Spleen (tissue), 11 donors: ENCODE measurements at regions not wholly inside any gene's neighbourhood (a gene's known extent, or its start where the extent isn't known, plus 50 kb on each side); places are given as distances from the start of the nearest gene placed in this dataset.

Experiments used
- DNase-seq: peaks from one replicate; pipeline ENCODE4 v3.0.0-alpha.2; 2020
- H3K27ac ChIP-seq, 8 donors: fragments of 200-600 bp; sonication (generic) in 7 of 8; 1 replicate in 4 of 8; 2 replicates in 4 of 8; pipeline versions ENCODE4 v1.5.0 to v1.8.0; 2016 to 2021; ENCODE audit warnings: inconsistent platforms in 4 of 8, mild to moderate bottlenecking in 4 of 8, moderate library complexity in 1 of 8
- H3K27me3 ChIP-seq, 7 donors: fragments of 200-600 bp; sonication (generic) in 6 of 7; replicated peaks in 1 of 7; 1 replicate in 4 of 7; 2 replicates in 3 of 7; pipeline versions ENCODE4 v1.5.0 to v1.8.0; 2016 to 2021; ENCODE audit warnings: inconsistent platforms in 3 of 7, mild to moderate bottlenecking in 1 of 7
- H3K36me3 ChIP-seq, 6 donors: fragments of 200-600 bp; sonication (generic) in 5 of 6; 1 replicate in 4 of 6; 2 replicates in 2 of 6; pipeline versions ENCODE4 v1.5.0 to v1.8.0; 2016 to 2021; ENCODE audit warnings: inconsistent platforms in 2 of 6
- H3K4me1 ChIP-seq, 6 donors: fragments of 200-600 bp; sonication (generic) in 5 of 6; 1 replicate in 3 of 6; 2 replicates in 3 of 6; pipeline versions ENCODE4 v1.5.0 to v1.8.0; 2016 to 2021; ENCODE audit warnings: inconsistent platforms in 3 of 6
- H3K4me3 ChIP-seq, 8 donors: fragments of 200-600 bp; sonication (generic) in 7 of 8; 1 replicate in 4 of 8; 2 replicates in 4 of 8; pipeline versions ENCODE4 v1.5.0 to v1.8.0; 2016 to 2021; ENCODE audit warnings: inconsistent platforms in 4 of 8, mild to moderate bottlenecking in 4 of 8, moderate library complexity in 2 of 8
- H3K9me3 ChIP-seq, 8 donors: fragments of 200-600 bp; sonication (generic) in 7 of 8; 1 replicate in 4 of 8; 2 replicates in 4 of 8; pipeline versions ENCODE4 v1.5.0 to v1.8.0; 2016 to 2021; ENCODE audit warnings: inconsistent platforms in 4 of 8
- POLR2A ChIP-seq, 3 donors: fragments of 450-650 bp; IDR thresholded peaks; one replicate each; pipeline ENCODE4 v1.5.1; 2017; ENCODE audit warnings: antibody characterized with exemption in 3 of 3, mild to moderate bottlenecking in 1 of 3
- POLR2AphosphoS5 ChIP-seq, 3 donors: sonication (generic); formaldehyde crosslinking; IDR thresholded peaks; one replicate each; pipeline ENCODE4 v1.5.1; 2017; ENCODE audit warnings: antibody characterized with exemption in 3 of 3
- WGBS, 5 donors: extraction: QIAGEN DNeasy Blood & Tissue Kit in 3 of 5; methylation state at CpG; one replicate each; pipeline versions ENCODE4 v1.1.5 to v1.1.7; 2013 to 2018; 5-methylcytosine and 5-hydroxymethylcytosine counted together
- intact Hi-C: fragments of 100-400 bp; cut with DNase I; formaldehyde crosslinking; loops from one replicate; pipeline ENCODE4 v1.15.0; 2023; ENCODE audit warnings: low total_unique reads
- TF ChIP-seq, protein P1 (sequence below), 11 experiments: fragments of 200-600 bp in 7 of 11; fragments of 450-650 bp in 4 of 11; sonication (generic) in 4 of 11; IDR thresholded peaks in 8 of 11; conservative IDR thresholded peaks in 3 of 11; 1 replicate in 7 of 11; 2 replicates in 4 of 11; pipeline versions ENCODE4 v1.4.0 to v1.8.0; 2016 to 2021; ENCODE audit warnings: antibody characterized with exemption in 11 of 11, inconsistent platforms in 4 of 11, mild to moderate bottlenecking in 1 of 11
- donor health status: healthy with polysubstance abuse.
- donor health status: DM: no; HTN: no; CAD: no; lungs with moderate emphysema.
- donor health status: DM: no; HTN: no; CAD: no.
- donor health status: Bipolar disorder and iron deficiency.
- donor health status: healthy.
- donor health status: DM: no; HTN: no; CAD: no.
- donor health status: DM: yes; HTN: yes; CAD: no.

DNA sequence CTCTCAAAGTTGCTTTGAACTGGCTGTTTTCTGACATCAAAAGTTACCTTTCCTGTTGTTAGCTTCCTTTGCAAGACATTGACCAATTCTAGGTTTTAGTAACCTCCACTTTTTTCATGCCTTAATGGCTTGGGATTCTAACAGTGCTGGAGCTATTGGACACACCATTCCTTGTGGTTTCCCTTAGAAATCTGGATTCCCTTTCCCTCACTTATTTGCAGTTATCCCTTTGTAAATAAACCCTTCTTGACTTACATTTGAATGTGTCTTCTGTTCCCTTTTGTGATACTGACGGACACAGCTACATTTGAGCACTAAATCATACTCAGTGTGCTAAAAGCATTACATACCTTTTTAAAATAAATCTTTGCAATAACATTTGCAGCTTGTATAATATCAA lies 1927.6 kb upstream of the IGFBP7 start:
- WGBS, 5 donors = 71 to 89% (median 81%) methylated on average over 1 of the region's 1 CpG
- H3K4me1 ChIP-seq = no peaks in the 10 kb centered on the region
- no peak overlapping the region for H3K27ac ChIP-seq
- no peak overlapping the region for H3K4me3 ChIP-seq
- intact Hi-C loops = no loop called here
- DNase-seq = no peak
- TF ChIP-seq, protein P1, sequence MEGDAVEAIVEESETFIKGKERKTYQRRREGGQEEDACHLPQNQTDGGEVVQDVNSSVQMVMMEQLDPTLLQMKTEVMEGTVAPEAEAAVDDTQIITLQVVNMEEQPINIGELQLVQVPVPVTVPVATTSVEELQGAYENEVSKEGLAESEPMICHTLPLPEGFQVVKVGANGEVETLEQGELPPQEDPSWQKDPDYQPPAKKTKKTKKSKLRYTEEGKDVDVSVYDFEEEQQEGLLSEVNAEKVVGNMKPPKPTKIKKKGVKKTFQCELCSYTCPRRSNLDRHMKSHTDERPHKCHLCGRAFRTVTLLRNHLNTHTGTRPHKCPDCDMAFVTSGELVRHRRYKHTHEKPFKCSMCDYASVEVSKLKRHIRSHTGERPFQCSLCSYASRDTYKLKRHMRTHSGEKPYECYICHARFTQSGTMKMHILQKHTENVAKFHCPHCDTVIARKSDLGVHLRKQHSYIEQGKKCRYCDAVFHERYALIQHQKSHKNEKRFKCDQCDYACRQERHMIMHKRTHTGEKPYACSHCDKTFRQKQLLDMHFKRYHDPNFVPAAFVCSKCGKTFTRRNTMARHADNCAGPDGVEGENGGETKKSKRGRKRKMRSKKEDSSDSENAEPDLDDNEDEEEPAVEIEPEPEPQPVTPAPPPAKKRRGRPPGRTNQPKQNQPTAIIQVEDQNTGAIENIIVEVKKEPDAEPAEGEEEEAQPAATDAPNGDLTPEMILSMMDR (IDR thresholded peaks at IDR 0.05 in 8 of 11, conservative IDR thresholded peaks at IDR 0.05 in 3 of 11) = no peak
- TF ChIP-seq POLR2A (IDR thresholded peaks at IDR 0.05) (no peak), POLR2AphosphoS5 (IDR thresholded peaks at IDR 0.05) (no peak)
- H3K9me3 ChIP-seq = peaks cover 0 to 9% (median 0%) of the 10 kb centered on the region in 8 donors
- no peaks in the 10 kb centered on the region for H3K36me3 ChIP-seq
- no peaks in the 10 kb centered on the region for H3K27me3 ChIP-seq

DNA sequence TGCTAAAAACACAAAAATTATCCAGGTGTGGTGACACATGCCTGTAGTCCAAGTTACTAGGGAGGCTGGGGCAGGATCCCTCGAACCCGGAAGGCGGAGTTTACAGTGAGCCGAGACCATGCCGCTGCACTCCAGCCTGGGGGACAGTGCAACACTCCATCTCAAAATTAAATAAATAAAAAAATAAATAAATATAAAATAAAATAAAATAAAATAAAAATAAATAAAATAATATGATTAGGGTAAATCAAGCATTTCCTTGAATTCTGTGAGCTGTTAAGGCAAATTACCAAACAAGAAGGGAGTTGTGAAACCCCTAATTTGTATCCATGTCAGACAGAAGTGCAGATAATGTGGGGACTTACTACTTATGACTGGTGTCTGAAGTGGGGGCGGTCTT lies 1928.9 kb upstream of the IGFBP7 start:
- intact Hi-C loops = no loop called here
- no peaks in the 10 kb centered on the region for H3K27me3 ChIP-seq
- peaks cover 0 to 3% (median 0%) of the 10 kb centered on the region in 8 donors for H3K9me3 ChIP-seq
- TF ChIP-seq POLR2AphosphoS5 (IDR thresholded peaks at IDR 0.05) (no peak), POLR2A (IDR thresholded peaks at IDR 0.05) (no peak)
- TF ChIP-seq, protein P1 (IDR thresholded peaks at IDR 0.05 in 8 of 11, conservative IDR thresholded peaks at IDR 0.05 in 3 of 11) = no peak
- no peak overlapping the region for H3K4me3 ChIP-seq
- no peak overlapping the region for H3K27ac ChIP-seq
- 92 to 94% (median 93%) methylated on average over 6 of the region's 6 CpGs for WGBS, 5 donors
- DNase-seq = no peak
- no peaks in the 10 kb centered on the region for H3K4me1 ChIP-seq
- no peaks in the 10 kb centered on the region for H3K36me3 ChIP-seq

DNA sequence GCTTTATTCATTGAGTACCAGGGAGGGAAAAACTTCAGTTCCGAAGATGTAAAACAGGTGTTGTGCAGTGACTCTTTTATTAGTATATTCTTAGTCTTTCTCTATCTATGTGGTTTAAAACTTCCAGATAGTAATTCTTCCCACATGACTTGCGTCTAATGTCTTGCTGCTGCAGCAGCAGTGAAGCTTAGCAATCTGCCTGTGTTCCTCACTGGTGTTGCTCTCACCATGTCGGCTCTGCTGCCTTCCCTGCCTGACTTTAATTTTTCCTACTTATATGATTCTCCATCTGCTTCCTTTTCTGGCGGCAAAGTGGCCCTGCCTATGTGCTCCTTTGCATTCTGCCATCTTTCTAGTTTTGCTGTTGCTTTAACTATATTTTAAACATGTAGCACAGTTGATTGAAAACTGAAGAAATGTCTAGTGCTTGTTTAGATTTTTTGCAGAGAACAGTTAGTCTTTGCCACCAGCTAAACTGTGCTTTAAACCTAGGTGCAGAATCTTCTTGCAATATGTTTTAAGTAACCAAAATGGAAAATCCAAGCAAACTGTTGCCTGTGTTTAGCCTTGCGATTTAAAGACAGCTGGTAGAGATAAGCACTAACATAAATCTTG lies 1934.2 kb upstream of the IGFBP7 start:
- H3K4me3 ChIP-seq = no peak overlapping the region

DNA sequence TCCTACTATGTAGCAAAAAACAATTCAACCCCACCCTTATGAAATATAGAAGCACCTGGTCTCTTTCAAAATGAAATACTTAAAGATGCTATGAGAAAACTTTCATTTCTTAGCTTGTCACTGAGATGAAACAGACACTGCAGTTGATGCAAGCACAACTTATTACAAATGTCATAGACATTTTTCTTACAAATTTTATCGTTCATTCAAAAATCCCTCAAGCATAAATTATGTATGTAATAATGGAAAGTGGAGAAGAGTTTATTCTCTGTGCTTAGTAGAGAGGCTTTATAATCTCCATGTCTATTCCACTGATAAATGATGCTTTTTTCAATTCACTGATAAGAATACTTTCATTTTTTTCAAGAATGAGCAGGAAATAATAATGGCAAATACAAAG lies 1943.9 kb upstream of the IGFBP7 start:
- peaks cover 0 to 4% (median 0%) of the 10 kb centered on the region in 8 donors for H3K9me3 ChIP-seq
- H3K36me3 ChIP-seq = no peaks in the 10 kb centered on the region
- DNase-seq = no peak
- H3K4me3 ChIP-seq = no peak overlapping the region
- TF ChIP-seq POLR2A (IDR thresholded peaks at IDR 0.05) = no peak
- no peak for TF ChIP-seq POLR2AphosphoS5 (IDR thresholded peaks at IDR 0.05)
- TF ChIP-seq, protein P1 (IDR thresholded peaks at IDR 0.05 in 8 of 11, conservative IDR thresholded peaks at IDR 0.05 in 3 of 11) = no peak
- 59 to 88% (median 71%) methylated on average over 1 of the region's 1 CpG for whole genome bisulfite sequencing, 5 donors
- no peaks in the 10 kb centered on the region for H3K27me3 ChIP-seq
- no peaks in the 10 kb centered on the region for H3K4me1 ChIP-seq
- no peak overlapping the region for H3K27ac ChIP-seq
- intact Hi-C loops = no loop called here

More for the DNA sequence above, 1934.2 kb upstream of the IGFBP7 start:
- no peaks in the 10 kb centered on the region for H3K9me3 ChIP-seq
- H3K27ac ChIP-seq = no peak overlapping the region
- 65 to 72% (median 68%) methylated on average over 5 of the region's 5 CpGs for WGBS, 5 donors
- DNase-seq = no peak
- H3K4me1 ChIP-seq = no peaks in the 10 kb centered on the region
- intact Hi-C loops = no loop called here
- no peaks in the 10 kb centered on the region for H3K27me3 ChIP-seq
- TF ChIP-seq POLR2A (IDR thresholded peaks at IDR 0.05) (no peak), POLR2AphosphoS5 (IDR thresholded peaks at IDR 0.05) (no peak)
- TF ChIP-seq, protein P1 (IDR thresholded peaks at IDR 0.05 in 8 of 11, conservative IDR thresholded peaks at IDR 0.05 in 3 of 11) = no peak
- no peaks in the 10 kb centered on the region for H3K36me3 ChIP-seq
